ENCODE measurements at regions not wholly inside any gene's neighbourhood (a gene's known extent, or its start where the extent isn't known, plus 50 kb on each side); places are given as distances from the start of the nearest gene placed in this dataset.

GRCh38 chr11:127972816-127973215, 614.5 kb downstream of the ETS1 start:
- TF ChIP-seq CTCF (IDR thresholded peaks at IDR 0.05) (no peak), POLR2A (IDR thresholded peaks at IDR 0.05) (no peak)

All from uterus (tissue), 2 donors.